GM12874 (cell line): ENCODE measurements at regions not wholly inside any gene's neighbourhood (a gene's known extent, or its start where the extent isn't known, plus 50 kb on each side); places are given as distances from the start of the nearest gene placed in this dataset.

ENCODE experiments used
- CTCF ChIP-seq: IDR thresholded peaks from 2 replicates; pipeline ENCODE4 v1.5.1; 2011; ENCODE audit warnings: low read depth, mild to moderate bottlenecking, control low read depth, low read length, moderate library complexity; ENCODE audit not compliant: insufficient read depth

GRCh38 chr9:4366591-4367330 is 66.9 kb upstream of the GLIS3 start:
- TF ChIP-seq CTCF: peak; percentile 72

GRCh38 chr9:4365055-4365454 is 65.2 kb upstream of the GLIS3 start:
- no peak for TF ChIP-seq CTCF

- no peak for TF ChIP-seq CTCF
Observed at GRCh38 chr9:4362281-4362680, 62.4 kb upstream of the GLIS3 start.

GRCh38 chr9:4359016-4359415 is 59.1 kb upstream of the GLIS3 start:
- no peak for TF ChIP-seq CTCF

GRCh38 chr9:4357929-4358328 is 58.1 kb upstream of the GLIS3 start:
- TF ChIP-seq CTCF: no peak

GRCh38 chr9:4356306-4356705 is 56.4 kb upstream of the GLIS3 start:
- TF ChIP-seq CTCF: no peak

GRCh38 chr9:4353236-4353635 is 53.4 kb upstream of the GLIS3 start:
- TF ChIP-seq CTCF: no peak
